HG02759 (cell line): ENCODE measurements at regions not wholly inside any gene's neighbourhood (a gene's known extent, or its start where the extent isn't known, plus 50 kb on each side); places are given as distances from the start of the nearest gene placed in this dataset.
A peak's percentile ranks its signal among the peaks of the same experiment; 100 is the strongest.
"Not testable (repeated sequence)": the region's sequence is repeated elsewhere in the genome, so short reads cannot be mapped to it uniquely, and the experiment has no call there.

Experiments used
- ATAC-seq: cut with Tn5 transposase; IDR thresholded peaks from one replicate; pipeline ENCODE4 v1.9.1; 2021; ENCODE audit warnings: mild to moderate bottlenecking, moderate library complexity; ENCODE audit not compliant: unreplicated experiment

DNA sequence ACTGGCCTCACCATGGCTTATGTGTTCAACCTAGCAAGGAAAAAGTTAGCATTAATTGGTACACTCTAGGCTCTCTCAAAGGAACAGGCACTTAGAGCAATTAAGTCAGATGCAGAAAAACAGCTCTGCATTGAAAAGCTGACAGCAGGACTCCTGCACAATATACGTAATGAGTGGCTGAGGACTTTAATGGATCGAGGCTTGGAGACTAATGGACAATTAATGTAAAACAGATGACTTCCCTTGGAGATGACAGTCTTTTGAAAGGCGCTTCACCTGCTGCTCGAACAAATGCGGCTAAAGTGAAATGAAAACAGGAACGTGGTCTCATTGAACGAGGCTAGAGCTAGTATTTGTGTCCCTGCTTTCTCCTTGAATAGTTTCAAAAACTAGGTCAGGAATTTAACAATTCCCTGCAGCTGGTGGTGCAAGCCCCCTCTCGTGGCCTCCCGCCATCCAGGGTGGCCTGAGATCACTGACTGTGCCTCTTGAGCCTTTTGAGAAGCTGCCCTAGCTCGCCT, 137.1 kb downstream of the ELOVL4 start:
- ATAC-seq = no peak

DNA sequence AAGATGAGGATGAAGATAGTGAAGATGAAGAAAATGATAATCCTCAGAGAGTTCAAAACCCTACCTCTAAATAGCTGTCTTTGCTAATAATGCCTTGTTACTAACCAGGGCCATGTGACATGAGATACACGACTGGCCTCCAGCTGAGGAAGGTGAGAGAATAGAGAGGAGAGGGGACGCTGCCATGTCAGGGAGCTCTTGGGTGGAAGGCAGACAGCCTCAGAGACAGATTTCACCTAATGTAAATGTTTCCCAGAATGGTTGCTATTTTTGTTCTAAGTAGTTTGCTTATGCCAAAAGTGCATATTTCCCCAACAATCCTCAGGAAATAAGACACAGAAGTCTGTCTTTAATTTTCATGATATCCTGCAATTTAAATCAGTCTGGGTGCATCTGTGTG, 138.4 kb downstream of the ELOVL4 start:
- ATAC-seq = no peak

DNA sequence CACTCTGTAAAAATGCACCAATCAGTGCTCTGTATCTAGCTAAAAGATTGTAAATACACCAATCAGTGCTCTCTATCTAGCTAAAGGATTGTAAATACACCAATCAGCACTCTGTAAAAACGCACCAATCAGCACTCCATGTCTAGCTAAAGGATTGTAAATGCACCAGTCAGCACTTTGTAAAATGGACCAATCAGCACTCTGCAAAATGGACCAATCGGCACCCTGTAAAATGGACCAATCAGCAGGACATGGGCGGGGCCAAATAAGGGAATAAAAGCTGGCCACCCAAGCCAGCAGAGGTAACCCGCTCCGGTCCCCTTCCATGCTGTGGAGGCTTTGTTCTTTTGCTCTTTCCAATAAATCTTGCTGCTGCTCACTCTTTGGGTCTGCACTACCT, 140.7 kb downstream of the ELOVL4 start:
- not testable (repeated sequence) for ATAC-seq

DNA sequence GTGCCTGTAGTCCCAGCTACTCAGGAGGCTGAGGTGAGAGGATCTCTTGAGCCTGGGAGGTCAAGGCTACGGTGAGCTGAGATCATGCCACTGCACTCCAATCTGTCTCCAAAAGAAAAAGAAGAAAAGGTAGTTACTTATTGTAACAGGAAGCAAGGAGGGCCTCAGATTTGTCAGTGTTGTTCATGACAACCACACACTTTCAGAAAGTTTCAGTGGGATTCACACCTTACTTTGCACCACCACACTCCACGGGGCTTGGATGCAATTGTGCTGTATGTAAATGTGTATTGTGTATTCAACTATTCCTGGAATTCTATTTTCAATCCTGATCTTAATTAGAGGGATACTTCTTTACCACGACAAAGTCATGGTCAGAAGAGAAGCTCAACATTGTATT, 142.6 kb downstream of the ELOVL4 start:
- no peak for ATAC-seq

DNA sequence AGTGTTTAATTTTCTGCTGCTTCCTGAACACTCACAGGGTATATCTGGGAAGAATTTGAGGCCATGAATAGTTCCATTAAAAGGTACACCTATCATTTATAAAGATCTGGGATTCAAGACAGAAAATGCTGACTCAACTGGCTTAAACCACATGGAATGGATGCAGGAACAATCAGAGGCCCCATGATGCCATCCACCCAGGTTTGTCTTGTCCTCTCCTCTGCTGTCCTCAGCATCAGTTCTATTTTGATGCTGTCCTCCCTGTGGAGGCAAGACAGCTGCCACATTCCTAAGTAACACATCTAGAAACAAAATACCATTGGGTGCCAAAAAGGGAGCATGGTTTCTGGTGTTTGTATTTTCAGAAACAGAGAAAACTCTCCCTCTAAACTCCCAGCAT, 143.4 kb downstream of the ELOVL4 start:
- no peak for ATAC-seq

DNA sequence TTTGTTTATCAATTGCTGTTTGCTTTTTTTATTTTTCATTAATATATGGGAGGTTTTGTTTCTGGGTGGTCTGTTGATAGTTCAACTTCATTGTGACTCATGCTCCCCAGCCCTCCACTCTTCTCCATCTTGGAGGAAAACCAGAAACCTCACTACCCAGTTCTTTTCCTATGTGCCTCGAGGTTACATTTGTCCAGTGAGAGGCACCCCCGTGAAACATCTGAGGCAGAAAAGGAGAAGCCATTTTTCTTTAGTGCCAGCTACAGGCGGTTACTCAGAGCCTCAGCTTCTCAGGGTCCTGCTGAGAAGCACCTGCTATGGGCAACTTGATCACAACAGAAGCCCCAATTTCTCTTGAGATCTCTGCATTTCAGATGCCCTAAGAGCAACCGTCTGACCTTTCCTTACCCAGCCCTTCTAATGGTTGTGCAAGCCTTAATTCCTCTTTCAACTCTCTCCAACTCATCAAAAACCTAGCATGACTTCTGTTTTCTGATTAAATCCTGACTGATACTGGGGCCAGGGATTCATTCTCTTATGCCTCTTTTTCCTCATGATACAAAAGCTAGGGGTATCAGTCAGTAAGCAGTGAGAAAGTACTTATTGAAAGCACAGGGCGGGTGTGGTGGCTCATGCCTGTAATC, 144.6 kb downstream of the ELOVL4 start:
- no peak for ATAC-seq

DNA sequence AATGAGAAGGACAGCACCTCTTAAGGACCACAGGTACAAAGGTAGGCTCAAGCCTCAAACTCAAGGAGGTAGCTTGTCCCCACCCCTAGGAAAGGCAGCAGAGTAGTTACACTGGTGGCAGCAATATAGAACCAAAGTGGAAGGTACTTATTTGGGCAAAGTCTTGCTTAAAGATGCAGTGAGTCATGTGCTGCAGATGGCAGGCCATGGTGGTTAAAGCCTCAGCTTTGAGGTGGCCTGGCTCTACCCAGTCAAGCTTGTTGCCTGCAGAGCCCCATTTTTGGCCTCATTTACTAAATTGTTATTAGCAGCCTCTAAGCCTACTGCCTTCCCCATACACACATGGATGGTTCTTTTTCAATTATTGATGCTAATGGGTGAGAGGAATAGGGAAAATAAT, 146.0 kb downstream of the ELOVL4 start:
- no peak for ATAC-seq

DNA sequence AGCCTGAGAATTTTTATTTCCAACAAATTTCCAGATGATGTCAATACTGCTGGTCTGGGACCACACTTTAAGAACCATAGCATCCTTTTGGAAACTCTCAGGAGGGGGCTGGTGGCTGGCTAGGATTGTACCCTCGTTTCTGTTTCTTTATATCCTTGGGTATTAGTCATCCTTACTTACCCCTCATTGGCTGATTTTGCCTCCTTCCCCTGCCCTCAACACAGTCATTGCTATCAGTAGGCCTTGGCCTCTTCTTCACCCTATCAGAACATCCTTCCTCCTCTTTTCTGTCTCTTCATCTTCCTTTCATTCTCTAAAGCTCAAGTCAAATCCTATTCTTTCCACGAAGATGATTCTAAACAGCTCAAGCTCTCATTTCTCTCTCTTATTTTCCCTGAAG, 148.5 kb downstream of the ELOVL4 start:
- ATAC-seq = no peak

DNA sequence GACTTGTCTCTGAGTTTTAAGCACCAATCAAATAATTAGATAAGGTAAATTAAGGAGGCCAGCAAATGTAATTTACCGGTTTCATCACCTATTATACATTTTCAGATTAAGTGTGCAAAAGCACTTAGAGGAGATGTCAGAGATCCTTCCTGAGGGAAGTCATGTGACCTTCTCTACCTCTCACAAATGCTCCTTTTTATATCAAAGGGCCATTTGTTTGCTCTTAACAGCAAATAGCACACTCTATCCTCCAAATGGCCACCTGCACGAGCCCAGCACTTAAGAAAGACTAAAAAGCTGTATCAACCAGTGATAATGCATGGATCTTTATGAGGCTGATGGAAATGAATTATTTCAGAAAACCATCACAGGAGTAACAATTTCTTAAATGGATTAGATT, 149.4 kb downstream of the ELOVL4 start:
- no peak for ATAC-seq

DNA sequence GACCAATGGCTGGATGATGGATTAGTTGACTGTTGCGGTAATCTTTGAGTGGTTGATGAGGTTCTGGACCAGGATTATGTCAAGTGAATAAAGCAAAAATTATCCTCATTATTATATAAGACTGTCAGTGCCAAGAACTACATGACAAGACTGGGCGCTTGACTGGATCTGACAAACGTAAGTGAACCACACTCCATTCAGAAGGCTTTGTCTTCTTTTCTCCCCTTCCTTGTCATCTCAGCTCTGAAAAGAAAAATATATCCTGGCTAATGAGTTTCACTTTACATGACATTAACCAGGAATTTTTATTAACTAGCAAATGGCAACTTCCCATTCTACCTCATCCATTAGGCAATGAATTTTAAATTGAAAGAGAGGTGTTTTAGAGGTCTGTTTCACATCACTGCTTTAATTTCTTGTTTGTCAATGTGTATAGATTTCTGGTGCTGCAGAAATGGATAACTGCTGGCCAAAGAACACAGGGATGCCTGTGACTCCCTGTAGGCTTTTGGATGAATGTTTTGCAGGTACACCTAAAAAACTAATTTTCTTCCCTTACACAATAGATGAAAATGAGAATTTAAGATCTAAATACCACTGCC, 150.1 kb downstream of the ELOVL4 start:
- ATAC-seq = no peak

DNA sequence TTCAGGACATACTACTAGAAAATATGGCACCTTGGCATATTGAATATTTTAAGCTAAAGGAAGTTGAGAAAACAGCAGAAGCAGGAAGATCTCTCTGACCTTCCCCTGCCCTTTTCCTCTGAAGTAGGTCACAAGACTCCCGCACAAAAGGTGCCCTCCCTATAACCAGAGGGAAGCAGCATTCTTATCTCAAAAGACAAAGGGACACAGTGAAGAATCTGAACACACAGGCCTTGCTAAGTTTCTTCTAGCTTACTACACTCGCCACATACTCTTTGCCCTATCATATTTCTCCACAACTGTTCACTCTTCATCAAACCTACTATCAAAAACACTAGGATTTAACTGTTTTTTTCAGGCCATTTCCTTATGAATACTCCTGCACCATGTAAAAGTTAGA, 151.2 kb downstream of the ELOVL4 start:
- ATAC-seq = no peak

DNA sequence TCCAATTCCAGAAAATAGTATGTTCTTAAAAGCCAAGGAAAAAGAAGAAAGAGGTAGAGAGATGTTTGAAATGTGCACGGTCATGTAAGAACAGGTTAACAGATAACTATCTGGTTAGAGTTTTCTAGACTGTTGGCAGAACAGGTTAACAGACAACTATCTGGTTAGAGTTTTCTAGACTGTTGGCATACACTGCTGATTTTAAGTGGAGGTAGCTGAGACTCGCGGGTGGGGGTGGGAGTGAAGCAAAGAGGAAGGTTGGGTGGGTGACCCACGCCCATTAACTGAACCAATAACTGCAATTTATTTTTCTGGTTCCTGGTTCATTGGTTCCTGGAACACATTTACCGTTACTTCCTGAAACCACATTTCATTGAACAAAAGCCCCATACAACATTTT, 157.5 kb downstream of the ELOVL4 start:
- ATAC-seq = no peak

DNA sequence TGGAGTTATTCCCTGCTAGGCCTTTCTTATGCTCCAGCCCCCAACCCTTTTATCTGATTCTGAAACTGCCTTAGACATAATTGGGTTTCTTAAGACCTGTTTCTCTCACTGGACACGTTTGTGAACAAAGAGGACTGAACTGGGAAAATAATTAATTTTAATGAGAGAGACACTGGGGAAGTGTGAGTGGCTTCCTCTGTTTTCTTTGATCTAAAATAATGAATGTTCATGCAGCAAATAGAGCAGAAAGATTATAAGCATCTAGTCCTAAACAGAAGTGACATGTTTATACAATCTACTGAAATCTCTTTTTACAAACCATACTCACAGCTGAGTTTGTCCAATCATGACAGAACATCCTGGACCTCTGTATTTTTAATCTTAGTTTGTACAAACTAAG, 157.6 kb downstream of the SH3BGRL2 start:
- ATAC-seq = no peak

DNA sequence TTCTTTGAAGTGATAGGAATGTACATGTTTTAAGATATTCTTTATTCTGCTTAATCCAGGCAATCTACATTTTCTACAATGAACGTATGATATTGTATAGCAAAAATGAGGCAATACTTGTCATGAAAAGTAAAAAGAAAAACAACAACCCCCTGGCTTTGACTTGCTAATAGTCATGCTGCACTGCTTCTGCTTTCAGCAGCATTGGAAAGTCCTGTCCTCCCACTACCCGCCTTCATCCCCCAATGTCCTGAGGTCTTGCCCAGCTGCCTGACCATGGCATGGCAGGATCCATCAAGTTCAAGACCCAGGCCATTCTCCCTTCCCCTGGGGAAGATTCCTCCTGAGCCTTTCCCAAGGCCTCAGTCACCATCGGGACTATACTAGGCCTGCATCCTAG, 156.5 kb downstream of the SH3BGRL2 start:
- no peak for ATAC-seq

DNA sequence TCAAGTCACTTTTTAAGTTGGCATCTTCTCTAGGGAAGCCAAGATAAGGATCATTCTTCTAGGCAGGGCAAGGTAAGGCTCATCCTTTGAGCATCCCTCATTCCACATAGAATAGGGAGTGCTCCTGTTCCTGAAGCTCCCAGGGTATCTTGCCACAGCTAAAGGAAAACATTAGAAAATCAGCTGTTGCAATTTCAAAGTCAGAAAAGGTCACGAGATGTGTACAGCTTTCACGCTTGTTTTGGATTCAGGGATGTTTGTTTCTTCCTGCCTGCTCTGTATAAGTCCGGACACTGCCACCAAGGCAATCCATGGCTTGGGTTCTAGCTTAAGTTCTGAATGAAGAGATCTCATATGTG, 153.2 kb downstream of the SH3BGRL2 start:
- no peak for ATAC-seq

DNA sequence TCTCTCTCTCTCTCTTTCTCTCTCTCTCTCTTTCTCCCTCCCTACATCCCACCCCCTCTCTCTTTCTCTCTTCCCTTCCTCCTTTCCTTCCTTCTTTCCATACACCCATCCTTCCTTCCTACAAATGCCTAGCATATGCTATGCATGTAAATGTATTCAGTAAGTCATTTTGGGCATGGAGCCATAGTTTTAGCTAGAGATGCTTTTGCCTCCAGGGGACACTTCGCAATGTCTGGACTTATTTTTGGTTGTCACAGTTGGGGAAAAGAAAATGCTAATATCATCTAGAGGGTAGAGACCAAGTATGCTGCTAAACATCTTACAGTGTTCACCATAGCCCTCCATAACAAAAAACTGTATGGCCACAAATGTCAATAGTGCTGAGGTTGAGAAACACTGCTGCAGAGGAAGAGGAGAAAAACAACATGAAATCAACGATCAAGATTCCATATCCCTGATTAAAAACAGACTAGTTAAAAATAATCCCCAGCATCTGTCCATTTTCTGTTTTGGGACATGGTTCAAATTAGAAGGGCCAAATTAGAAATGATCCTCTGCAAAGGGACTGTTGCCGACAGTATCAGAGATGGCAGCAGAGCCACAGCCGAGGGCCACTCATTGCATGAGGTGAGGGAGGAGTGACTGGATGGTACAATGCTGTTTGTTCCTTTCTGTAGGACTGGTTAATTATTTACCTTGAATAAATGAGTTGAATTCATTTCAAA, 152.7 kb downstream of the SH3BGRL2 start:
- no peak for ATAC-seq

DNA sequence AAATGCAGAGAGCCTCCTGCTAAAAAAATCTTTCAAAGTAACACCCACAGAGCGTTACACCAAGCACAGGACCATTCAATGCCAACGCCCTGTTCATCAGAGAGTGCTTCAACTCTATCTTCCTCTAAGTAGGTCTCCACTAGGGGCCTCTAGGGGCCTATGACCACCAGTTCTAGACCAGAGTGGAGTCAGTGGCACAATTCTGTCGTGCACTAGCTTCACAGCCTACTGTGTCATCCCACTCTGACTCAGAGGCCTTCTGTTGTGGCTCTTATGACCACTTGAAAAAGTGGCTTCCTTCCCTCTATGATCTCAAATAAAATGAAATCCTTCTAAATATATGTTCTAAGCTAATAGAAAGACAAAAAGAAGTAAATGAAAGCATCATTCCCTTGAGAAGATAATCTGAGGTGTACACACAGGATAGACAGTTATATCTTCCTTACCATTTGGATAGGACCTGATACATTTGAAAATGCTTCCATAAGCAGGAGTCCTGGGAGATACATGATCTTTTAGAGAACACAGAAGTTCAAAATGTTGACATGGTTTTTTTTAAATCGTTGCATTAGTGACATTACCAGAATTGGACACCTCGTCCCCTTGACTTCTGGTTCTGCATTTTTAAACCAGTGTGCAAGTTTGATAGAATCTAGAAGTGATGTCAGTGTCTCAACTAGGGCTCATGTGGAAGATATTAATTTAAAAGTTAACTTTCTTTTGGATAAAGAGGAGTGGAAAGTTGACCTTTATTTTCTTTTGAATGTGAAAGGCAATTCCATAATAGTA, 151.9 kb downstream of the SH3BGRL2 start:
- ATAC-seq = no peak

DNA sequence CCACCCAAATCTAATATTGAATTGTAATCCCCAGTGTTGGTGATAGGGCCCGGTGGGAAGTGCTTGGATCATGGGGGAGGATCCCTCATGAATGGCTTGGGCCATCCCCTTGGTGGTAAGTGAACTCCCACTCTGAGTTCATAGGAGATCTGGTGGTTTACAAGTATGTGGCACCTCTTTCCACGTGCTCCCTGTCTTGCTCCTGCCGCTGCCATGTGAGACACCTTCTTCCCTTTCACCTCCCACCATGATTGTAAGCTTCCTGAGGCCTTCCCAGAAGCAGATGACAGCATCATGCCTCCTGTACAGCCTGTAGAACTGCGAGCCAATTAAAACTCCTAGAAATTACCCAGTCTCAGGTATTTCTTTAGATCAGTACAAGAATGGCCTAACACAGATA, 150.8 kb downstream of the SH3BGRL2 start:
- no peak for ATAC-seq

DNA sequence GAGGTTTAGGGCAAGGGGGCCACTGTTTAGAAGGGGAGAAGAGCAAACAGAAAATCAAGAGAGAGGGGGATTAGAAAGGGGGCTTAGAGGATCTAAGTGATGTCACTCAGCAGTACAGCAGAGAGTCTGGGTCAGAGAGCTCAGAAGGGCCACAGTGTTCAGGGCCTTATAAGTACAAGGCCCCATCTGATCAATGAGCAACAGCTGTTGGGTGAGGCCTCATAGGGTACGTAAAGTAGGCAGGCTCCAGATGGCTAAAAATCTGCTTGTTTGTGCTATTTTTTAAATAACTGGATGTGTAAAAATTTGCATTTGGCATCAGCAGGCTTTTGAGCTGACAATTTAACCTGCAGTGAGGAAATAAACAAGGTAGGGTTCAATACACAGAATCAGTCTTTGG, 149.8 kb downstream of the SH3BGRL2 start:
- no peak for ATAC-seq

DNA sequence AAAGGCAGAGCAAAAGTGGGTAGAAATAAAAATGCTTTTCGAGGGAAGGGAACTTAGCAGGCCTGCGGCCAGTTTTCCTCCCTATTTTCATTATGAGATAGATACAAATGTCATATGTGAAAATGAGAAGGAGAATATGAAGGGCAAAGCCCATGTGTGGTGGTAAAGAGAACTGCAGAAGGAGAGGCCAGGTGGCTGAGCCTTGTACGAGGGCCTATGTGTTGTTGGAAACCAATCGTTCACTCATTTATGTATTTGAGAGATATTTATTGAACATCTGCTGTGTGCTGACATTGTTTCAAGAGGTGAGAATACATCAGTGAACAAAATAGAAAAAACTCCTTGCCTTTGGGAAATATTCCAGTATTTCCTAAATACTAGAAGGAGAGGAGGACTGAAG, 147.7 kb downstream of the SH3BGRL2 start:
- ATAC-seq = no peak

DNA sequence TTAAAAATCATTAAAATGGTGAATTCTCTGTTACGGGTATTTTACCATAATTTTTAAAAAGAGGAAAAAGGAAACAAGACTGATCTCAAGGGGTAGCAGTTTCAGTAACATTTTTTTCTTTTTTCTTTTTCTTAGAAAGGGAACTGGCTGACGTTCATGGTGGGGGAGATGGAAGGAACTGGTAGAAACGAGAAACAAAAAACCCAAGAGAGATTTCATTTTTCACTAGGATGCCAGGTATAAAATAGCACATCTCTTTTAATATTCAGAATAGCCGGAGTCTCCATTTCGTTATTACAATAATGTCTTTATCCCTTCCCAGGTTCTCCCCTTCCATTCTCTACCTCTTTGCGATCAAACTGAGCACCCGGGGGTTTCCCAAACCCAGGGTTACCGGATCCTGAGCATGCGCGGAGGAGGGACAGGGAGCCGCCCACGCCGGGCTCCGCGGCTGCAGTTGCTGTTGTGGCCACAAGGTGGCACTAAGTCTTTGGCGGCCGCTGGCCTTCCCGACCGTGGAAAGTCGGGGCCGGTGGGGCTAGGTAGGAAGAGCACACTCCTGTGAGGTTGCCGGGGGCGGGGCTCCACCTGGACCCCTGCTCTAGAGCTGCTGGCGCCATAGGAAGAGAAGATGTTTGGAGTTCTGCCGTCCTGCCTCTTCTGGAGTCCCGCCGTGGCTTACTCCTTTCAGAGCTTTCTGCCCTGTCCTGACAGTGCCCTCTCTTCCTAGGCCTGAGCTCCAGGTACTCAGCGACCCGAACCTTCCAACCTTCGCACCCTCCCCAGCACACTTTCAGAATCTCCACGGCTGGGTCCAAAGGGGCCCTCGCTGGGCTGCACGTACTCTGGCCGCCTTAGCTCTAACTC, 146.8 kb downstream of the SH3BGRL2 start:
- peak; percentile 96 for ATAC-seq
